ENCODE measurements at regions not wholly inside any gene's neighbourhood (a gene's known extent, or its start where the extent isn't known, plus 50 kb on each side); places are given as distances from the start of the nearest gene placed in this dataset.

GRCh38 chr7:1286946-1287645, 54.4 kb downstream of the UNCX start:
- Histone ChIP-seq H3K36me3 (no peaks in the 10 kb centered on the region), H3K9me3 (ENCODE audit: low read depth) (no peaks in the 10 kb centered on the region), H3K4me3 (no peak overlapping the region), H3K27me3 (no peaks in the 10 kb centered on the region), H3K27ac (no peak overlapping the region), H3K4me1 (ENCODE audit: low read depth) (peaks cover 6% of the 10 kb centered on the region)
- DNase-seq (ENCODE audit: low read depth in 1 of 2, low spot score in 1 of 2), result no peak
- no peak for TF ChIP-seq CTCF (IDR thresholded peaks at IDR 0.05; ENCODE audit: low read depth, low read length)

GRCh38 chr7:1287752-1288201, 55.1 kb downstream of the UNCX start:
- no peak for DNase-seq (ENCODE audit: low read depth in 1 of 2, low spot score in 1 of 2)
- no peak for TF ChIP-seq CTCF (IDR thresholded peaks at IDR 0.05; ENCODE audit: low read depth, low read length)
- no peaks in the 10 kb centered on the region for H3K9me3 ChIP-seq (ENCODE audit: low read depth)
- no peaks in the 10 kb centered on the region for H3K27me3 ChIP-seq
- no peak overlapping the region for H3K4me3 ChIP-seq
- peaks cover 6% of the 10 kb centered on the region for H3K4me1 ChIP-seq (ENCODE audit: low read depth)
- H3K27ac ChIP-seq, result no peak overlapping the region
- H3K36me3 ChIP-seq, result no peaks in the 10 kb centered on the region

GRCh38 chr7:1288390-1288995, 55.8 kb downstream of the UNCX start:
- peaks cover 6% of the 10 kb centered on the region for H3K4me1 ChIP-seq (ENCODE audit: low read depth)
- no peaks in the 10 kb centered on the region for H3K27me3 ChIP-seq
- no peak overlapping the region for H3K27ac ChIP-seq
- H3K36me3 ChIP-seq, result no peaks in the 10 kb centered on the region
- H3K9me3 ChIP-seq (ENCODE audit: low read depth), result no peaks in the 10 kb centered on the region
- no peak overlapping the region for H3K4me3 ChIP-seq
- no peak for DNase-seq (ENCODE audit: low read depth in 1 of 2, low spot score in 1 of 2)
- no peak for TF ChIP-seq CTCF (IDR thresholded peaks at IDR 0.05; ENCODE audit: low read depth, low read length)

GRCh38 chr7:1288996-1289551, 56.4 kb downstream of the UNCX start:
- H3K4me1 ChIP-seq (ENCODE audit: low read depth), result peaks cover 6% of the 10 kb centered on the region
- no peak for TF ChIP-seq CTCF (IDR thresholded peaks at IDR 0.05; ENCODE audit: low read depth, low read length)
- H3K4me3 ChIP-seq, result no peak overlapping the region
- no peak for DNase-seq (ENCODE audit: low read depth in 1 of 2, low spot score in 1 of 2)
- no peaks in the 10 kb centered on the region for H3K36me3 ChIP-seq
- H3K9me3 ChIP-seq (ENCODE audit: low read depth), result no peaks in the 10 kb centered on the region
- peak overlapping the region; percentile 76 for H3K27ac ChIP-seq
- H3K27me3 ChIP-seq, result no peaks in the 10 kb centered on the region

- peak overlapping the region; percentile 17 for H3K4me3 ChIP-seq
- TF ChIP-seq CTCF (IDR thresholded peaks at IDR 0.05; ENCODE audit: low read depth, low read length), result no peak
- H3K4me1 ChIP-seq (ENCODE audit: low read depth), result peaks cover 6% of the 10 kb centered on the region
- H3K27ac ChIP-seq, result peak overlapping the region; percentile 76
- no peaks in the 10 kb centered on the region for H3K9me3 ChIP-seq (ENCODE audit: low read depth)
- DNase-seq (ENCODE audit: low read depth in 1 of 2, low spot score in 1 of 2), result peak in 1 of 2 donors; percentile 76
- H3K27me3 ChIP-seq, result no peaks in the 10 kb centered on the region
- no peaks in the 10 kb centered on the region for H3K36me3 ChIP-seq
Measured at GRCh38 chr7:1289666-1290025, 57.0 kb downstream of the UNCX start.

Measured in cardiac muscle cell (in vitro differentiated cells and primary cell).